SK-N-SH (cell line): ENCODE measurements at regions not wholly inside any gene's neighbourhood (a gene's known extent, or its start where the extent isn't known, plus 50 kb on each side); places are given as distances from the start of the nearest gene placed in this dataset.

Experiments
- CTCF ChIA-PET: fragments of 300-600, 350-600 bp; formaldehyde crosslinking; extraction: SDS; loops from one replicate; lab custom pipeline; 2021; lab: Yijun Ruan, JAX
- POLR2A ChIA-PET: fragments of 350-600 bp; sonication (Branson Sonifier 250); formaldehyde crosslinking; extraction: SDS; loops from one replicate; lab custom pipeline; 2020; ENCODE audit warnings: antibody characterized with exemption, inconsistent platforms; lab: Yijun Ruan, JAX
- DNase-seq: peaks from one replicate; pipeline ENCODE4 v3.0.0; 2012
- H2AFZ ChIP-seq: fragments of 200-600 bp; sonication (generic); 2 replicates; pipeline ENCODE4 v1.8.1; 2016; ENCODE audit warnings: antibody characterized with exemption, mild to moderate bottlenecking, low read depth
- H3F3A ChIP-seq: fragments of 200-600 bp; sonication (generic); replicated peaks from 2 replicates; pipeline ENCODE3; 2016; ENCODE audit warnings: antibody characterized with exemption, mild to moderate bottlenecking; ENCODE audit not compliant: insufficient read depth
- H3K27ac ChIP-seq, 2 experiments: fragments of 200-500 bp in 1 of 2; fragments of 200-600 bp in 1 of 2; sonication (Bioruptor generic) in 1 of 2; sonication (generic), shearing (Covaris generic) in 1 of 2; 2 replicates each; pipeline versions ENCODE4 v1.5.1 to v1.6.1; 2014 to 2016; ENCODE audit warnings: low read depth in 2 of 2, inconsistent platforms in 1 of 2, low read length in 1 of 2, mild to moderate bottlenecking in 1 of 2, mixed read lengths in 1 of 2
- H3K27me3 ChIP-seq: fragments of 200-600 bp; sonication (generic), shearing (Covaris generic); 2 replicates; pipeline ENCODE4 v1.6.1; 2016; ENCODE audit warnings: mixed run types; ENCODE audit not compliant: insufficient read depth
- H3K36me3 ChIP-seq, 2 experiments: fragments of 200-500 bp in 1 of 2; fragments of 200-600 bp in 1 of 2; sonication (Bioruptor generic) in 1 of 2; sonication (generic) in 1 of 2; replicated peaks in 1 of 2; 2 replicates each; pipeline versions ENCODE3 to v1.5.1; 2014 to 2016; ENCODE audit warnings: low read length in 1 of 2, mild to moderate bottlenecking in 1 of 2; ENCODE audit not compliant: insufficient read depth in 2 of 2, control insufficient read depth in 1 of 2
- H3K4me1 ChIP-seq, 2 experiments: fragments of 200-500 bp in 1 of 2; fragments of 200-600 bp in 1 of 2; sonication (Bioruptor generic) in 1 of 2; sonication (generic), shearing (Covaris generic) in 1 of 2; 2 replicates each; pipeline versions ENCODE4 v1.5.1 to v1.6.1; 2014 to 2016; ENCODE audit warnings: low read depth in 1 of 2, low read length in 1 of 2, mixed run types in 1 of 2; ENCODE audit not compliant: insufficient read depth in 2 of 2, control insufficient read depth in 1 of 2
- H3K4me2 ChIP-seq: fragments of 200-600 bp; sonication (generic), shearing (Covaris generic); 2 replicates; pipeline ENCODE4 v1.6.1; 2017; ENCODE audit warnings: mixed run types
- H3K4me3 ChIP-seq, 2 experiments: fragments of 200-500 bp in 1 of 2; fragments of 200-600 bp in 1 of 2; sonication (Bioruptor generic) in 1 of 2; sonication (generic), shearing (Covaris generic) in 1 of 2; 2 replicates each; pipeline versions ENCODE4 v1.5.1 to v1.8.1; 2014 to 2016; ENCODE audit warnings: low read depth in 2 of 2, inconsistent platforms in 1 of 2, low read length in 1 of 2, mild to moderate bottlenecking in 1 of 2, mixed read lengths in 1 of 2, moderate library complexity in 1 of 2
- H3K79me2 ChIP-seq: fragments of 200-600 bp; sonication (generic); 2 replicates; pipeline ENCODE4 v1.8.1; 2017; ENCODE audit warnings: mild to moderate bottlenecking; ENCODE audit not compliant: insufficient read depth
- H3K9ac ChIP-seq: fragments of 200-600 bp; sonication (generic); 2 replicates; pipeline ENCODE4 v1.6.1; 2017; ENCODE audit warnings: mixed run types
- H3K9me2 ChIP-seq: fragments of 200-600 bp; sonication (generic); 2 replicates; pipeline ENCODE4 v1.6.1; 2017; ENCODE audit warnings: mixed run types
- H3K9me3 ChIP-seq: fragments of 200-600 bp; sonication (generic); 2 replicates; pipeline ENCODE4 v1.6.1; 2017; ENCODE audit warnings: mixed run types, mild to moderate bottlenecking, moderate library complexity
- H4K20me1 ChIP-seq: fragments of 200-600 bp; sonication (generic); 2 replicates; pipeline ENCODE4 v1.6.1; 2017; ENCODE audit warnings: mild to moderate bottlenecking, mixed run types; ENCODE audit not compliant: insufficient read depth
- EP300 ChIP-seq, 2 experiments: IDR thresholded peaks; 2 replicates each; pipeline versions ENCODE4 v1.4.0 to v1.6.1; 2012; ENCODE audit warnings: borderline replicate concordance in 1 of 2, low read depth in 1 of 2, low read length in 1 of 2
- GABPA ChIP-seq: IDR thresholded peaks from 2 replicates; pipeline ENCODE4 v1.4.0; 2012; ENCODE audit warnings: low read depth, mild to moderate bottlenecking
- JUND ChIP-seq: IDR thresholded peaks from 2 replicates; pipeline ENCODE4 v1.4.0; 2012
- MXI1 ChIP-seq: IDR thresholded peaks from 2 replicates; pipeline ENCODE4 v1.6.1; 2012; ENCODE audit warnings: mild to moderate bottlenecking, low read depth, low read length, improper control_type of control experiment
- NRF1 ChIP-seq: IDR thresholded peaks from 2 replicates; pipeline ENCODE4 v1.6.1; 2012; ENCODE audit warnings: low read depth, mild to moderate bottlenecking, low read length
- PBX3 ChIP-seq: IDR thresholded peaks from 2 replicates; pipeline ENCODE4; 2012
- POLR2AphosphoS5 ChIP-seq: IDR thresholded peaks from 2 replicates; pipeline ENCODE4 v1.6.1; 2012; ENCODE audit warnings: low read depth, low read length
- REST ChIP-seq: IDR thresholded peaks from 2 replicates; pipeline ENCODE4 v1.6.1; 2012; ENCODE audit warnings: mild to moderate bottlenecking, low read depth, low read length, moderate library complexity
- SMC3 ChIP-seq: IDR thresholded peaks from 2 replicates; pipeline ENCODE4 v1.6.1; 2012; ENCODE audit warnings: low read depth, low read length, improper control_type of control experiment
- TCF12 ChIP-seq: IDR thresholded peaks from 2 replicates; pipeline ENCODE4 v1.4.0; 2012
- USF1 ChIP-seq: IDR thresholded peaks from 2 replicates; pipeline ENCODE4 v1.4.0; 2012; ENCODE audit warnings: low read depth, borderline replicate concordance
- USF2 ChIP-seq: fragments of 150-350 bp; IDR thresholded peaks from 2 replicates; pipeline ENCODE4 v1.6.1; 2017; ENCODE audit warnings: antibody characterized with exemption, low read length, low read depth, borderline replicate concordance
- YY1 ChIP-seq: IDR thresholded peaks from 2 replicates; pipeline ENCODE4 v1.4.0; 2012; ENCODE audit warnings: low read depth, mild to moderate bottlenecking
- WGBS: methylation state at CpG from one replicate; pipeline ENCODE4 v1.1.6; 2017; ENCODE audit warnings: low lambda C conversion rate; 5-methylcytosine and 5-hydroxymethylcytosine counted together

- Histone ChIP-seq H3K9me3 (no peaks in the 10 kb centered on the region), H3K27ac (no peak overlapping the region), H3K4me1 (peaks cover 0 to 12% of the 10 kb centered on the region in 2 experiments; a peak in 1 of 4 replicates), H3K79me2 (no peaks in the 10 kb centered on the region), H3K4me3 (no peak overlapping the region), H3F3A (no peaks in the 10 kb centered on the region), H3K27me3 (no peaks in the 10 kb centered on the region), H2AFZ (no peak overlapping the region), H3K4me2 (no peak overlapping the region), H3K9ac (no peak overlapping the region), H4K20me1 (no peaks in the 10 kb centered on the region), H3K36me3 (no peaks in the 10 kb centered on the region), H3K9me2 (no peaks in the 10 kb centered on the region)
- DNase-seq, result no peak
- ChIA-PET POLR2A (no interaction called here), CTCF (interaction anchor here (1.2 to 5.8 kb wide), 2 partner anchors 10 to 43 kb away, joined by 4 to 54 read pairs; no protein-coding TSS in a partner anchor)
- no peak for TF ChIP-seq NRF1
- TF ChIP-seq TCF12, result no peak
- TF ChIP-seq POLR2AphosphoS5, result no peak
- no peak for TF ChIP-seq PBX3
- no peak for TF ChIP-seq MXI1
- no peak for TF ChIP-seq USF2
- no peak for TF ChIP-seq EP300 (IDR thresholded peaks at IDR 0.05; ENCODE audit: borderline replicate concordance in 1 of 2, low read depth in 1 of 2, low read length in 1 of 2)
- no peak for TF ChIP-seq GABPA
- TF ChIP-seq REST, result no peak
- no peak for TF ChIP-seq USF1
- TF ChIP-seq SMC3, result no peak
- no peak for TF ChIP-seq YY1
- TF ChIP-seq JUND, result no peak
- WGBS, result 76% methylated on average over 5 of the region's 6 CpGs
These were observed 139.6 kb upstream of the RAB12 start for GRCh38 chr18:8469544-8470130.
